ENCODE measurements at regions not wholly inside any gene's neighbourhood (a gene's known extent, or its start where the extent isn't known, plus 50 kb on each side); places are given as distances from the start of the nearest gene placed in this dataset.

DNA sequence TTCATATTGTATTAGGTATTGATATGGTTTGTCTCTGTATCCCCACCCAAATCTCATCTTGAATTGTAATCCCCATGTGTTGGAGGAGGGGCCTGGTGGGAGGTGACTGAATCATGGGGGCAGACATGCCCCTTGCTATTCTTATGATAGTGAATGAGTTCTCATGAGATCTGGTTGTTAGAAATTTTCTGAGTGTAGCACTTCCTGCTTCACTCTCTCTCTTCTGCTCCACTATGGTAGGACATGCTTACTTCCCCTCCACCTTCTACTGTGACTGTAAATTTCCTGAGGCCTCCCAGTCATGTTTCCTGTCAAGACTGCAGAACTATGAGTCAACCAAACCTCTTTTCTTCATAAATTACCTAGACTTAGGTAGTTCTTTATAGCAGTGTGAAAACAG lies 187.4 kb upstream of the SLC24A2 start:
- H3K4me1 Mint-ChIP-seq (ENCODE audit: low read depth, unreplicated experiment), result no peaks in the 10 kb centered on the region
- intact Hi-C loops (cut with micrococcal nuclease; ENCODE audit: unreplicated experiment), result no loop called here
- TF ChIP-seq, protein P1, sequence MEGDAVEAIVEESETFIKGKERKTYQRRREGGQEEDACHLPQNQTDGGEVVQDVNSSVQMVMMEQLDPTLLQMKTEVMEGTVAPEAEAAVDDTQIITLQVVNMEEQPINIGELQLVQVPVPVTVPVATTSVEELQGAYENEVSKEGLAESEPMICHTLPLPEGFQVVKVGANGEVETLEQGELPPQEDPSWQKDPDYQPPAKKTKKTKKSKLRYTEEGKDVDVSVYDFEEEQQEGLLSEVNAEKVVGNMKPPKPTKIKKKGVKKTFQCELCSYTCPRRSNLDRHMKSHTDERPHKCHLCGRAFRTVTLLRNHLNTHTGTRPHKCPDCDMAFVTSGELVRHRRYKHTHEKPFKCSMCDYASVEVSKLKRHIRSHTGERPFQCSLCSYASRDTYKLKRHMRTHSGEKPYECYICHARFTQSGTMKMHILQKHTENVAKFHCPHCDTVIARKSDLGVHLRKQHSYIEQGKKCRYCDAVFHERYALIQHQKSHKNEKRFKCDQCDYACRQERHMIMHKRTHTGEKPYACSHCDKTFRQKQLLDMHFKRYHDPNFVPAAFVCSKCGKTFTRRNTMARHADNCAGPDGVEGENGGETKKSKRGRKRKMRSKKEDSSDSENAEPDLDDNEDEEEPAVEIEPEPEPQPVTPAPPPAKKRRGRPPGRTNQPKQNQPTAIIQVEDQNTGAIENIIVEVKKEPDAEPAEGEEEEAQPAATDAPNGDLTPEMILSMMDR (IDR thresholded peaks at IDR 0.05; ENCODE audit: unreplicated experiment), result no peak
- no peak for DNase-seq
- no peak overlapping the region for H3K27ac Mint-ChIP-seq (ENCODE audit: unreplicated experiment)
- CTCF ChIA-PET, result no interaction called here
- H3K4me3 Mint-ChIP-seq (ENCODE audit: low read depth, unreplicated experiment), result no peak overlapping the region
- H3K27me3 Mint-ChIP-seq (ENCODE audit: unreplicated experiment), result peaks cover 26% of the 10 kb centered on the region
- BruUV-seq (replicated peaks), result no TSS peak
- no peaks in the 10 kb centered on the region for H3K36me3 Mint-ChIP-seq (ENCODE audit: insufficient read depth, unreplicated experiment)
- H3K9me3 Mint-ChIP-seq (ENCODE audit: low read depth, unreplicated experiment), result no peaks in the 10 kb centered on the region

DNA sequence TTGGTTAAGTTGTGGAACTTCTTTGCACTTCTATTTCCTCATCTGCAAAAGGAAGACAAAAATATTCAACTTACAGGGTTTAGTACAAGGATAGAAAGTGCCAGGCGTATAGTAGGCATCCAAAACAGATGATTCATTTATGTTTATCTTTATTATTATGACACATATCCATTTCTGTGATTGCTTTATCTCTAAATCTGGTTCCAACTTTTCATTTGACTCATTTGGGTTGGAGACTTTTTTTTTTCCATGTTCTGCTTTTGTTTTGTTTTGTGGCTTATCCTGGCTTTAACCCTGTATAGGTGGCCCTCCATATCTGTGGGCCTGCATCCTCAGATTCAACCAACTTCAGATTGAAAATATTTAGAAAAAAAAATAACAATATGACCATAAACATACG lies 186.7 kb upstream of the SLC24A2 start:
- intact Hi-C loops (cut with micrococcal nuclease; ENCODE audit: unreplicated experiment), result no loop called here
- CTCF ChIA-PET, result no interaction called here
- TF ChIP-seq, protein P1 (IDR thresholded peaks at IDR 0.05; ENCODE audit: unreplicated experiment), result no peak
- BruUV-seq (replicated peaks), result no TSS peak
- no peak for DNase-seq
- Mint-ChIP-seq H3K27ac (ENCODE audit: unreplicated experiment) (no peak overlapping the region), H3K27me3 (ENCODE audit: unreplicated experiment) (peaks cover 26% of the 10 kb centered on the region), H3K9me3 (ENCODE audit: low read depth, unreplicated experiment) (no peaks in the 10 kb centered on the region), H3K4me3 (ENCODE audit: low read depth, unreplicated experiment) (no peak overlapping the region), H3K36me3 (ENCODE audit: insufficient read depth, unreplicated experiment) (no peaks in the 10 kb centered on the region), H3K4me1 (ENCODE audit: low read depth, unreplicated experiment) (no peaks in the 10 kb centered on the region)

DNA sequence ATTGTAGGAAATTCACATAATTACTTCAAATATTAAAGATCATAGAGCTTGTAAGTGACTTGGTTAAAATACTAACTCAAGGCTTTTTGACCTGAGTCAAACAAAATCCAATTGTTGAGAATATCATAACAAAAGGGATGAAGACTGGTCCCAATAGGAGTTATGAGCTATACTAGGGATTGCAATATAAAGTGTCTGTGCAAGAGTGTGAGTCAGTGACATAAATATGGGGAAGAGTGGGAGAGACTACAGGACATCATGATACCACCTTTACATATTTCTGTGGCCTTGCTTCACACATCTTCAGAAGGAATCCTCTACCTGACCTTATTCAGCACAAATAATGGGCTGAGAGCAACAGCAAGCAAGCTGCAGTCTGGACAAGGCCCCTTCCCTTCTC lies 180.9 kb upstream of the SLC24A2 start:
- no peaks in the 10 kb centered on the region for H3K9me3 Mint-ChIP-seq (ENCODE audit: low read depth, unreplicated experiment)
- H3K27me3 Mint-ChIP-seq (ENCODE audit: unreplicated experiment), result no peaks in the 10 kb centered on the region
- CTCF ChIA-PET, result interaction anchor here (0.6 kb wide), 1 partner anchor 413 kb away, joined by 3 read pairs; no protein-coding TSS in a partner anchor
- TF ChIP-seq, protein P1 (IDR thresholded peaks at IDR 0.05; ENCODE audit: unreplicated experiment), result no peak
- no peaks in the 10 kb centered on the region for H3K4me1 Mint-ChIP-seq (ENCODE audit: low read depth, unreplicated experiment)
- BruUV-seq (replicated peaks), result no TSS peak
- H3K4me3 Mint-ChIP-seq (ENCODE audit: low read depth, unreplicated experiment), result no peak overlapping the region
- H3K27ac Mint-ChIP-seq (ENCODE audit: unreplicated experiment), result no peak overlapping the region
- H3K36me3 Mint-ChIP-seq (ENCODE audit: insufficient read depth, unreplicated experiment), result no peaks in the 10 kb centered on the region
- intact Hi-C loops (cut with micrococcal nuclease; ENCODE audit: unreplicated experiment), result no loop called here
- DNase-seq, result no peak

DNA sequence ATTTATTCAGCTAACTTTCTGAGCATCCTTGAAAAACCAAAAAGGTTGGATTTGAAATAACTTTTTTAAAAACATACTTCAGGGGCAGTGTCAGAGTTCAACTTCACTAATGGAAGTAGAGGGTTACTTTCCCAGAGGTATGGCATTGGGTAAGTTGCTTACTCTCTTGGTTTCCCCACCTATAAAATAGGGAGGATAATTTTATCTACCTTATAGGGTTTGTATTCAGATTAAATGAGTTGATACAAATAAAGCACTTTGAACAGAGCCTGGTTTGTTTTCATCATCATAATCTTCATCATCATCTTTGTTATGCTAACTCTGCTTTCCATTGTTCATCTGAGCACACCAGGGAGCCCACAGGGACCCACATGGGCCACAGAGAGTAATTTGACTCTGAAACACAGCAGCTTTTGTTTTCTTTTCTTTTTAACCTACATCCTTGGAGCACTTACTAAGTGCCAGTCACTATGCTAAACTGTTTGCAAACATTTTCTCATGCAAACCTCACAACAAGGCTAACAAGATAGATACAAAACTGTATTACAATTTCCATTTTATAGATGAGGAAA lies 179.1 kb upstream of the SLC24A2 start:
- intact Hi-C loops (cut with micrococcal nuclease; ENCODE audit: unreplicated experiment), result no loop called here
- Mint-ChIP-seq H3K9me3 (ENCODE audit: low read depth, unreplicated experiment) (no peaks in the 10 kb centered on the region), H3K36me3 (ENCODE audit: insufficient read depth, unreplicated experiment) (no peaks in the 10 kb centered on the region), H3K4me3 (ENCODE audit: low read depth, unreplicated experiment) (no peak overlapping the region), H3K27ac (ENCODE audit: unreplicated experiment) (no peak overlapping the region), H3K27me3 (ENCODE audit: unreplicated experiment) (no peaks in the 10 kb centered on the region), H3K4me1 (ENCODE audit: low read depth, unreplicated experiment) (no peaks in the 10 kb centered on the region)
- DNase-seq, result no peak
- TF ChIP-seq, protein P1 (IDR thresholded peaks at IDR 0.05; ENCODE audit: unreplicated experiment), result no peak
- no TSS peak for BruUV-seq (replicated peaks)
- CTCF ChIA-PET, result no interaction called here
